Vagina (tissue), 2 donors: ENCODE measurements at regions not wholly inside any gene's neighbourhood (a gene's known extent, or its start where the extent isn't known, plus 50 kb on each side); places are given as distances from the start of the nearest gene placed in this dataset.

ENCODE experiments used
- DNase-seq, 2 donors: peaks; one replicate each; pipeline ENCODE4 v3.0.0-alpha.2; 2017; ENCODE audit errors: extremely low spot score in 2 of 2
- H3K27ac ChIP-seq: fragments of 200-600 bp; sonication (generic); one replicate; pipeline ENCODE4 v1.5.1; 2019
- H3K27me3 ChIP-seq: fragments of 200-600 bp; sonication (generic); one replicate; pipeline ENCODE4 v1.5.1; 2019
- H3K36me3 ChIP-seq, 2 donors: fragments of 200-600 bp; sonication (generic); one replicate each; pipeline ENCODE4 v1.5.1; 2017 to 2019
- H3K4me1 ChIP-seq: fragments of 200-600 bp; sonication (generic); one replicate; pipeline ENCODE4 v1.5.1; 2019
- H3K4me3 ChIP-seq, 2 donors: fragments of 200-600 bp; sonication (generic); 1 replicate in 1 of 2; 2 replicates in 1 of 2; pipeline ENCODE4 v1.5.1; 2016 to 2019
- H3K9me3 ChIP-seq: fragments of 200-600 bp; sonication (generic); one replicate; pipeline ENCODE4 v1.5.1; 2019
- CTCF ChIP-seq, 3 experiments: fragments of 450-650 bp in 2 of 3; fragments of 200-600 bp in 1 of 3; sonication (generic) in 1 of 3; IDR thresholded peaks; one replicate each; pipeline ENCODE4 v1.5.1; 2017 to 2019; ENCODE audit warnings: antibody characterized with exemption in 3 of 3, mild to moderate bottlenecking in 2 of 3, moderate library complexity in 2 of 3
- POLR2A ChIP-seq, 2 donors: fragments of 450-650 bp; IDR thresholded peaks; one replicate each; pipeline ENCODE4 v1.6.1; 2017; ENCODE audit warnings: antibody characterized with exemption in 2 of 2, mild to moderate bottlenecking in 2 of 2, moderate library complexity in 2 of 2
- POLR2AphosphoS5 ChIP-seq, 2 donors: sonication (generic); formaldehyde crosslinking; IDR thresholded peaks; one replicate each; pipeline ENCODE4 v1.9.0; 2017; ENCODE audit warnings: antibody characterized with exemption in 2 of 2, mild to moderate bottlenecking in 2 of 2, low read depth in 1 of 2; ENCODE audit not compliant: insufficient read depth in 1 of 2
- intact Hi-C: fragments of 100-400 bp; cut with DNase I; formaldehyde crosslinking; loops from one replicate; pipeline ENCODE4 v1.15.1; 2023

DNA sequence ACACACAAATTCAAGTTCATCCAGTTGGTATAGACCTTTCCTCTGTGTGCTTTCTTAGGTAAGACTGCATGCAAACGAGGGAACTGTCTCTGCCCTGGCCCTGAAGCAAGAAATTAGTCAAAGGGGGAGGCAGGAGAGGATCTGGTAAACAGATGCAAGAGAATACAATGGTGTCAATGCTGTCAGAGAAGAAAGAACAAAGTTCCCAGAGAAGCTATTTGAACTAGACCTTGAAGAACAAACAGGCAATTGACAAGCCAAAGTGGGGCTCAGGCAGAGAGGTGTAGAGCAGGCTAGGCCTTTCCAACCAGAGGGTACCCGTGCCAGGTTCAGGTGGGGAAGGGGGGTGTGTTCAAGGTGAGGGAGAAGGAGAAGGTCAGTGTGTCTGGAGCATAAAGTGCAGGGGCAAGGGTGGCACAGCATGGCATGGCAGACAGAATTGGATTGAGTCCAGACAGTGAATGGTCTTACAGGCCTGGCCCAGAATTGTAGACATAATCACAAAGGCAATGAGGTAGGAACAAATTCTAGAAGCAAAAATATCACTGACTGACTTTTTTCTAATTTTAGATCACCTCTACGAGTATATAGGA, 95.0 kb upstream of the STARD13 start:
- Histone ChIP-seq H3K4me1 (no peaks in the 10 kb centered on the region), H3K27ac (no peak overlapping the region), H3K9me3 (no peaks in the 10 kb centered on the region), H3K36me3 (no peaks in the 10 kb centered on the region), H3K4me3 (no peak overlapping the region), H3K27me3 (no peaks in the 10 kb centered on the region)
- intact Hi-C loops, result no loop called here
- no peak for TF ChIP-seq POLR2AphosphoS5 (IDR thresholded peaks at IDR 0.05; ENCODE audit: insufficient read depth in 1 of 2, low read depth in 1 of 2)
- no peak for TF ChIP-seq CTCF (IDR thresholded peaks at IDR 0.05)
- TF ChIP-seq POLR2A (IDR thresholded peaks at IDR 0.05), result no peak
- DNase-seq, result no peak

GRCh38 chr13:33381180-33381579, 95.6 kb upstream of the STARD13 start:
- no peak overlapping the region for H3K27ac ChIP-seq
- no peaks in the 10 kb centered on the region for H3K36me3 ChIP-seq
- no peak for TF ChIP-seq CTCF (IDR thresholded peaks at IDR 0.05)
- no peak for TF ChIP-seq POLR2A (IDR thresholded peaks at IDR 0.05)
- no peak for TF ChIP-seq POLR2AphosphoS5 (IDR thresholded peaks at IDR 0.05; ENCODE audit: insufficient read depth in 1 of 2, low read depth in 1 of 2)
- no peaks in the 10 kb centered on the region for H3K4me1 ChIP-seq
- H3K4me3 ChIP-seq, result no peak overlapping the region
- intact Hi-C loops, result no loop called here
- DNase-seq, result no peak
- H3K27me3 ChIP-seq, result no peaks in the 10 kb centered on the region
- H3K9me3 ChIP-seq, result no peaks in the 10 kb centered on the region

GRCh38 chr13:33381906-33382305, 96.4 kb upstream of the STARD13 start:
- TF ChIP-seq POLR2AphosphoS5 (IDR thresholded peaks at IDR 0.05; ENCODE audit: insufficient read depth in 1 of 2, low read depth in 1 of 2) (no peak), POLR2A (IDR thresholded peaks at IDR 0.05) (no peak), CTCF (IDR thresholded peaks at IDR 0.05) (no peak)
- H3K27me3 ChIP-seq, result no peaks in the 10 kb centered on the region
- no peaks in the 10 kb centered on the region for H3K4me1 ChIP-seq
- H3K9me3 ChIP-seq, result no peaks in the 10 kb centered on the region
- no peak for DNase-seq
- no peak overlapping the region for H3K4me3 ChIP-seq
- intact Hi-C loops, result no loop called here
- H3K27ac ChIP-seq, result no peak overlapping the region
- H3K36me3 ChIP-seq, result no peaks in the 10 kb centered on the region

DNA sequence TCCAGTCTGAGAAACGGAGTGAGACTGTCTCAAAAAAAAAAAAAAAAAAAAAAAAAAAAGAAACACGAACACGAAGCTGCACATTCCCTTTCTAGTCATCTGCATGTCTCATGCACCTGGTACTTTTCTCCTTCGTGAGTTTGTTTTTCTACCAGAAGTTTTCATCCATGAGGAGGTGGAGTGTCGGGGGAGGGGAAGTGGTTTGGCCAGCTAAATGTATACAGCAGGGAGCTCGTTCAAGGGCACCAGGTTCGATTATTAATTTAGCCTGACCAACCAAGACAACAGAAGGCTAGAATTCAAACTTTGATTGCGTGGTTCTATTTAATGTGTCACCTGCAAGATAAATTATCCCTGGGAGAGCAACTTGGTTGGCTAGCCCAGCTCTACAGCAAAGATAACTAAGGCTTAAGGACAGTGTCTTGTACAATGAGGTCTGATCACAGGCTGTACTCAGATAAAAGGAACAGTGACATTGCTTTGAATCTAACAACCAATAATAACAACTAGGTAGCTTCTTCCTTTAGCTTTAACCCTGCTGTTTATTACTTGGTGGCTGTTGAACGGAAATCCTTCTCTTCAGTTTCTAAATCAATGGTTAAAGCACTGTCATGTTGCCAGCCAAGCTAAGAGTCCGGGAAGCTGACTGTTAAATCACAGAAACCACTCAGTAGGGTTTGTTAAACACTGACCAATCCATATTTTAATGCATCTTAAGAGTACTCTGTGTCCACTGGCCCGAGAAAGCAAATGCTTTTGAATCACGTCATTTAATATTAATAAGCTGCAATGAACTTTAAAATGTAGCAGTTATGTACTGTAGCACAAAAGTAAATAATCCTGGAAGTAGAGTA, 98.4 kb upstream of the STARD13 start:
- no peak for TF ChIP-seq CTCF (IDR thresholded peaks at IDR 0.05)
- TF ChIP-seq POLR2A (IDR thresholded peaks at IDR 0.05), result no peak
- no peak for TF ChIP-seq POLR2AphosphoS5 (IDR thresholded peaks at IDR 0.05; ENCODE audit: insufficient read depth in 1 of 2, low read depth in 1 of 2)
- no peak for DNase-seq
- Histone ChIP-seq H3K27ac (no peak overlapping the region), H3K27me3 (no peaks in the 10 kb centered on the region), H3K9me3 (no peaks in the 10 kb centered on the region), H3K4me1 (no peaks in the 10 kb centered on the region), H3K4me3 (no peak overlapping the region), H3K36me3 (no peaks in the 10 kb centered on the region)
- intact Hi-C loops, result no loop called here
